Hindlimb muscle (tissue), 1 donor: ENCODE measurements at regions not wholly inside any gene's neighbourhood (a gene's known extent, or its start where the extent isn't known, plus 50 kb on each side); places are given as distances from the start of the nearest gene placed in this dataset.

Source experiments
- DNase-seq: peaks from one replicate; pipeline ENCODE4 v3.0.0-alpha.2; 2013

DNA sequence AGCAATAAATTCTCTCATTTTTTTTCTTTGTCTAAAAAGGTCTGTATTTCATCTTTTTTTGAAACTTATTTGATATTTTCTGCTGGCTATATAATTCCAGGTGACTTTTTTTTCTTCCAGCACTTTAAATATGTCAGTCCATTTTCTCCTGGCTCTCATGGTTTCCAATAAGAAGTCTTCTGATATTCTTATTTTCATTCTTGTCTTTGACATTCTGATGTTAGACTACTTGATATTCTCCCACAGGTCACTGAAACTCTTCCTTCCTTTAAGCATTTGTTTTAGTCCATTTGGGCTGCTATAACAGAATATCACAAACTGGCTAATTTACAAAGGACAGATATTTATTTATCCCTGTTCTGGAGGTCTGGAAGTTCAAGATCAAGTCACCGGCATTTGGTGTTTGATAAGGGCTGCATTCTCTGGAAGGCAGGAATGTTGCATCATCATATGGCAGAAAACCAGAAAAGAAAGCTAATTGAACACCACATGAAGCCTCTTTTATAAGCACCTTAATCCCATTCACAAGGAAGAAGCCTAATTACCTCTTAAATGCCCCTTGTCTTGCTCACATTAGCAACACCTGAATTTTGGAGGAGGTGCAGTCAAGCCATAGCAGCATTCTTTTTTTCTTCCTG, 242.1 kb upstream of the TNRC6C start:
- DNase-seq = no peak

DNA sequence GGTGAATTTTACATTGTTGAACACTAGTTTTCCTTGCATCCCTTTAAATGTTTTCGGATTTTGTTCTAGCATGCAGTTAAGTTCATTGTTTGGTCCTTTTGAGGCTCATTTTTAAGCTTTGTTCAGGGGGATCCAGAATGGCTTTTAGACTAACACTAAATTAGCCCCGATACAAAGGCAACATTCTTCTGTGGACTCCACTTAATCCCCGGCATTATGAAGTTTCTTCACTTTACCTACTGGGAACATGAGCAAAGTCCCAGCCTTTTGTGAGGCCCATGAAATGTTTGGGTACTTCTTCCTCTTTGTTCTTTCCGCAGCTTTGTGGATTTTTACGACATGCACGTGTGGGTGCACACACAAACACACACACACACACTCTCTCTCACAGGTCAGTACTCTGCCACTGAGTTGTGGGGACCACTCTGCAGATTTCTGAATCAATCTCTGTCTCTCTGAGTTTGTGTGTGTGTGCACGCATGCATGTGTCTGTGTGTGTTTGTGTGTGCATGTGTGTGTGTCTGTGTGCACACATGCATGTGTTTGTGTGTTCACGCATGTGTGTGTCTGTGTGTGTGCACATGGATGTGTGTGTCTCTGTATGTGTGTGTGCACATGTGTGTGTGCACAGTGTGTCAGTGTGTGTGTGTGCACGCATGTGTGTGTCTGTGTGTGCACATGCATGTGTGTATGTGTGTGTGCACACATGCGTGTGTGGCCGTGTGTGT, 240.4 kb upstream of the TNRC6C start:
- DNase-seq = no peak

DNA sequence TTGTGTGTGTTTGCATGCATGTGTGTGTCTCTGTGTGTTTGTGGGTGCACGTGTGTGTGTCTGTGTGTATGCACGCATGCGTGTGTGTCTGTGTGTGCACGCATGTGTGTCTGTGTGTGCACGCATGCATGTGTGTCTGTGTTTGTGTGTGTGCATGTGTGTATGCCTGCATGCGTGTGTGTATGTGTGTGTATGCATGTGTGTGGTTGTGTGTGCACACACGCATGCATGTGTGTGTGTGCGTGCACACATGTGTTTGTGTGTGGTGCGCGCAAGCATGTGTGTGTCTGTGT, 239.9 kb upstream of the TNRC6C start:
- no peak for DNase-seq

DNA sequence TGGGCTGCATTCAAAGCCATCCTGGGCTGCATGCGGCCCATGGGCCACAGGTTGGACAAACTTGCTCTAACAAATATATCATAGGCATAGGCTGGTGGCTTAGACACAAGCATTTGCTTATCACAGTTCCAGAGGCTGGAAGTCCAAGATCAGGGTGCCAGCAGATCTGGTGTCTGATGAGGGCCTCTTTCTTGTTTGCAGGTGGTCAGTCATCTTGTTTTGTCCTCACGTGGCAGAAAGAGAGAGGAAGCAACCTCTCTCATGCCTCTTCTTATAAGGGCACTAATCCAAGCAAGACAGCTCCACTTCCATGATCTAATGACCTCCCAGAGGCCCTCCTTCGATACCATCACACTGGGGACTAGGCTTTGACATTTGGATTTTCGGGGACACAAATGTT, 238.7 kb upstream of the TNRC6C start:
- no peak for DNase-seq

DNA sequence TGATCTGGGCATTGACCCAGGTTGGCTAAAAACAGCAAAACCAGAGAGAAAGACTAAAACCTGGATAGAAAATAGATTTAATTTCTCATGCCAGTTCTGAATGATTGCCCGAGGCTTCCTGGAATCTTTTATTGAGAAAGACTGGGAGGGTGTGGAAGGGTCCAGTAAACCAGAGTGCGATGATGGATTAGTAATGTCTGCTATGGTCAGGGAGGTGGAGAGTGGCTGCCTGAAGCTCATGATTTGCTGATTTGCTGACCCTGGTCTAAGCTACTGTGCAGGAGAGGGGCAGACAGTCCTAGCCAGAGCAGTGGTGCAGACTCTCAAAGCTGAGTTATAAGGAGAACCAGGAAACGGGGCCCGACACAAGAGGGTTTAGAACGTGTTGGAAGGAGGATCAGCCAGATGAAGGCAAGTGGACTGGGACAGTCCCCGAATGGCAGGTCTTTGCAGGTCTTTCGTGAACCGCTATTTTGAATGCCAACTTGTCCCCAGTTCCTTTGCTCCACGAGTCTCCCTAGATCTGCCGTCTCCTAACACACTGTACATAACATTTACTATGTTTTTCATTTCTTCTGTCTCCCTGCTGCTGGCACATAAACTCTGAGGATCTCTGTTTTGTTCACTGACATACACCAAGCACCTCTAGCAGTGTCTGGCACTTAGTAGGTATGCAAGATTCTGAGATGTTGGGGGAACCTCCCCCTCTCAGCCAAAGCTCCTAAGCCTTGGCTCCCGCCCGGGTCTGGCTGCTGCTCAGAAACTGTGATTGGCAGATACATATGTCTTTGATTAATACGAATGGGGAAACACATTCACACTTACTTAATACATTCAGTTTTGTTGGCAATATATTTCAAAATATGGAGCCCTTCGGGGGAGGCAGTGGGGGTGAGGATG, 237.3 kb upstream of the TNRC6C start:
- DNase-seq = no peak

DNA sequence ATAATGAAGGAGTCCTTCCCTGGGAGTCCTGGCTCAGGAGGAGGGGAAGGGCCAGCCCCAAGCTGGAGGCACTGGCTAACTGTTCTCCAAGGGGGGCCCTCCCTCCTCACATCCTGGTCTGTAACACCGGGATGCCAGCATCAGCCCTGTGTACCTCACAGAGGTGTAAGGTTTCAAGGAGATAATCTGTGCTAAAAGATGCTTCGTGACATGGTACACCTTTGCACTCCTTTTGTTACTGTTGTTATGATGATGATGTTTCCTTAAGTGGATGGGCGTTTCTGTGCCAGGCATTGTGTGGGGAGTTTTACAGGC, 236.7 kb upstream of the TNRC6C start:
- DNase-seq = no peak

DNA sequence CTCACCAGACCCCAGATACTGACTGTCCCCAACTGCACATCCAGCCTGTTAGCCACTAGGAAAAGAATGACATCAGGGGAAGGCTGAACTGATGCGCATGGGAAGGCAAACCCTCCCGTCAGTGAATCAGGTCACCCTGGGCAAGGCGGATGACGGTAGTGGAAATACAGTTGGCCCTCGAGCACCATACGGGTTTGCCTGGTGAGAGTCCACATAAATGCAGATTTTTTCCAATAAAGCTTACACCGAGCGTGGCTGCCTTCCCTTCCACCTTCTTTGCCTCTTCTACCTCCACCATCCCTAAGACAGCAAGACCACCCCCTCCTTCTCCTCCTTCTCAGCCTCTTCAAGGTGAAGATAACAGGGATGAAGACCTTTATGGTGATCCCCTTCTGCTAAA, 236.1 kb upstream of the TNRC6C start:
- no peak for DNase-seq

DNA sequence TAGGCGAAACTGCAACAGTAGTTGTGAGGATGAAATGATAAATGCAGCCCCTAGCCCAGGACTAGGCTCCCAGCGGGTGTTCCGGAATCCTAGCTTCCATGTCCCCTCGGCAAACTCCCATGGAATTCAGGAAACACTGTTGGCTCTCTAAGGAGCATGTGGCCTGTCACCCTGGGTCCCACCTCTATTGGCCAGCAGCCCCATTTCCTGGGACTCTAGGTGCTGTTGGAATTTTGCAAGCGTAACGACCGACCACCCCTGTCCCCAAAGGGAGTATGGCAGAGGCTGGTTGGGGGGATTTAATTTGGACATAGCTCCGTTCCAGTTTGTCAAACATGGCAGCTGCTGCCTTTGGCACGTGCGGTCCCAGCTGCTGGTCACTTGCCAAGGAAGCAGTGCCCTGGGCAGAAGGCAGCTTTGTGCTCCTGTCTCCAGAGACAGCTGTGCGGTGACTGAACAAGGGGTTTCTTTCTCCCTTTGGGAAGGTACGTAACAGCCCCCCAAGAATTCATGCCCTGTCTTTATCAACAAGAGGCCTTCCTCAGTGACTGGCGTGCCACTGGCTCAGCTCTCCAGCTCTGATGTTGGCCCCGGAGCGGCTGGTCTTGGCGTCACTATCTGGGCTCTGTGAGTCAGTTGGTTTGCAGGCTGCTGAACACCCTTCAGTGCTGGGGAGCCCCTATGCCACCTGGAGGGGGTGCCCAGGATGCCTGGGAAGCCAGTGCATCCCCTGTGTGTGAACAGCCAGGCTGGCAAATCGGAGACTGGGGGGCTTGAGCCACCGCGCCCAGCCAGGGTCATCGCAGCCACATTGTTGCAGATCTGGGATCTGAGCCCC, 235.2 kb upstream of the TNRC6C start:
- no peak for DNase-seq

DNA sequence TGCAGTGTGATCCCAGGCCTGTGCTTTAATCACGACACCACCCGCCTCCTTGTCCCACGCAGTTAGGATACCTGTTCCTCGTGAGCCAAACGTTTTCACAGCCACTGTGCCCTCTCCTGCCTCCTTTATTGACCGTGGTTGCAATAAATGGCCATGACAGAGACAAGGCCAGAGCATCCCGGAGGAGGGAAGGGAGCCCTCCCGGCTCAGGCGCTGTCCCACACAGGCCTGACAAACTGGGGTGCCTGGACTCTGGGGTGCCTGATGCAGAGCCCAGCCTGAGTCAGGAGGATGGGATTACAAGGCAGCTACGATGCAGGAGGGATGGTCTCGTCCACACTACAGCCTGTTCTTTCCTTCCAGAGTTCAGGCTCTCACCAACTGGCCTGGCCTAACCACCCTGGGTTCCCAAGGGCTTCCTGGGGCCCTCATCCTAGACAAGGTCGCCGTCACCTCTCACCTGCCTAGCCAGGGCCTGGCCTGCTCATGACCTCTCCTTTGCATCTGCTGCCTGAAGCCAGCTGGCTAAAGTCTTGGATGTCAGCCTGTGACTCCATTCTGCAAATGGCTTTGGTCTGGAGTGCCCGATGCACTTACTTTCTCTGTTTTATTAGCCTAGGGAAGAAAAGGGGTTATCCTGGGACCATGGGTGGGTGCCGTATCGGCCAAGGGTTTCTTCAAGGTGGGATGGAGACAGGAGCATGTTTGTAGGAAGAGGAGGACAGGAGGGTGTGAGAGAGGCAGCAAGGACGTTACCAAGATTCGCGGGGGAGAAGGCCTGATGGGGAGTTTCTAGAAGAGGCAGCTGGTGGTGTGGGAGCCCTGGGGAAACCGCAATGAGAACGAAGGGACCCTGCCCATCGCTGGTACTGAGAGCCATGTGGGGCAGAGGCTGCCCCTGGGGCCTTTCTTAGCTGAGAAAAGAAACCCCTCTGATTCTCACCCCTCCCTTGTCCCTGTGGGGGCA, 234.3 kb upstream of the TNRC6C start:
- DNase-seq = no peak

DNA sequence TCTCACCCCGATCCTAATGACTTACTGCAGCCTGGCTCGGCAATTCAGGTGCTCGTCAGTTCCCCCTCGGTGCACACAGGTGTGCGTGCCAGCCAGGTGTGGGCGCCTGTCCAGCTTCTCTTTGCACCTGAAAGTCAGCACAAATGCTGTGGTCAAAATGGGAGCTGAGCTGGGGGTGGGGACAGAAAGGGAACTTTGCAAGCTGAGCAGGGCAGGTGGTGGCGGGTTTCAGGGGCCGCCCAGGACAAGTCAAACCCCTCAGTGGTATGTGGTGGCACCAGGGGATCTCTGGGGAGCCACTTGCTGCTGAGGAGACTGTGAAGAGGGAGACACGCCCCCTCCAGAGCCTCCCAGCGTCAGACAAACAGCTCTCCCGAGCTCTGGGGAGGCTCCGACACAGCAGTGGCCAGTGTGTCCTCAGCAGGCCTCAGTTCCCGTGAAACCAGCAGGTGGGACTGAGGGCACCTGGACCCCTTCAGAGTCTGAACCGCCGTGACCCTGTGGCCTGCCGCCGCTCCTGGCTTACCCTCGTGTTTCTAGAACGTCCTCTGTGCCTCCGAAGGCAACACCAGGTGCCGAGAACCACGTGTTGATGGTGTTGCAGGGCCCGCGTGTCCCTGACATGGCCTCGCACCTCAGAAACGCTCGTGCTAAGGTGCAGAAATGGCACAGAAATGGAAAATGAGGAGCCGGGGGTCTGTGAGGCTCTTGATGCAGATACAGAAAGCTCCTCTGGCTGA, 233.5 kb upstream of the TNRC6C start:
- no peak for DNase-seq

DNA sequence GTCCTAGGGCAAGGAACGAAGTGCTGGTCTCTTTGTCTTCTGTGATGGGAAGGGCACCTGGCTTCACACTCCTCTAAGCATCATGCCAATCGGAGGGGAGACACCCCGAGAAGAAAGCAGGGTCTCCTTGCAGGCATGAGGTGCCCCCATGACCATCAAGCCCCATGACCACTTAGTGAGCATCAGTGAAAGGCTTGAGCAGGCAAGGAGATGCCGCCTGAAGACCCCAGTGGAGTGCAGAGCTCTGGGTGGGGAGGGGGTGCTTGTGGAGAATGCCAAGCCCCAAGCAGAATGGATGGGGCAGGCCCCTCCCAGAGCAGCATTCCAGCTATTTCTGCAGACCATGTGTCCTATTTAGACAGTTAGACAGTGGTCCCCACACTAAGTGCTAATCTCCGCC, 232.7 kb upstream of the TNRC6C start:
- DNase-seq = no peak

DNA sequence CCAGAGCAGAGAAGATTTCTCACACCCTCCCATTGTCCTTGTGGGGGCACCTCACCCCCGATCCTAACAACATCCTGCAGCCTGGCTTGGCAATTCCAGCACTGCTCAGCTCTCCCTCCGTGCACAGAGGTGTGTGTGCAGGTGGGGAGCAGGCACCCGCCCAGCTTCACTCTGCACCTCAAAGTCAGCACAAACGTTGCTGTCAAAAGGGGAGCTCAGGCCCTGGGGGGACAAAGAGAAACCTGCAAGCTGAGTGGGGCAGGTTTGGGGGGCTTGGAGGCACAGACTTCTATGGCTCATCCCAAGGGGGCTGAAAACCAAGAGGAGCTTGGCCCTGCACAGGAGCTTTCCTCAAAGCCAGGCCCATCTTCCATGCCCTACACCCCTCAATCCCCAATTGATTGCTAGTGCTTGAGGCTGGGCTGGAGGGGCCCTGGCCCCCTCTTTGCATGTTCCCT, 231.9 kb upstream of the TNRC6C start:
- no peak for DNase-seq

DNA sequence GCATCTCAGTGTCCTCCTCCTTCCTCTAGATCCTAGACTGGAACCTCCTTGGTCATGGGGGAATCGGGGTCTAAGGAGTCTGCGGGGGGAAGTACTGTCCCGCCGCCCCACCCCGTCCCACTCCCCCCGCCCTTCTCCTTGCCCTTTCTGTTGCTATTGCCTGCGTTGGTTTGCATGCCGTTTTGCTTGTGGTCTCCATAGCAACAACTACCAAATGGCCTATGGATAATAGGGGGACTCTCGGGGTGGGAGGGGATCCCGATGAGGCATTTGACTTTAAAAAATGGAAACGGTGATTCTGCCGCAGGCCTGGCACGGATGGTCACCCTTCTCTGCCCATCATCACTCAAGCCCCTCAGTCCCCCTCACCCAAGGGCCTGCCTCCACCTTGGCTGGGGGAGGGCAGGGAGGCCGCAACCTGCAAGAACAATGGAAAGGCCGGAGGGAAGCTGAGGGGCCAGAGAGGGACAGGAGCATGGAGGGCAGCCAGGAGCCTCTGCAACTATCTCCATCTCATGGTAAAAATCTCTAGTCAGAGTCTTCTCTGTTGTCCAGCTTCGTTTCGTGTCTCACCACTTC, 231.4 kb upstream of the TNRC6C start:
- no peak for DNase-seq

DNA sequence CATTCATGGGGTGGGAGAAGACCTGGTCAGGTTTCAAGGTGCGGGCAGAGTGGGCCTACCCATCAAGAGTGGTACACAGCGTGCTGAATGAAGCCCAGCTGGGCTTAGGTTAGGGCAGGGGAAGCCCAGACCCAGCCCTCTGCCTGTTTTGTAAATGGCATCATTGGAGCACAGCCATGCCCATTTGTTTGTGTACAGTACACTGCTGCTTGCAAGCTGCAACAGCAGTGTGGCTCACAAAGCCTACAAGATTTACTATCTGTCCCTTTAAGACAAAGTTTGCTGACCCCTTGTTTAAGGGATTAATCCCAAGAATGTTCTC, 230.1 kb upstream of the TNRC6C start:
- DNase-seq = no peak

DNA sequence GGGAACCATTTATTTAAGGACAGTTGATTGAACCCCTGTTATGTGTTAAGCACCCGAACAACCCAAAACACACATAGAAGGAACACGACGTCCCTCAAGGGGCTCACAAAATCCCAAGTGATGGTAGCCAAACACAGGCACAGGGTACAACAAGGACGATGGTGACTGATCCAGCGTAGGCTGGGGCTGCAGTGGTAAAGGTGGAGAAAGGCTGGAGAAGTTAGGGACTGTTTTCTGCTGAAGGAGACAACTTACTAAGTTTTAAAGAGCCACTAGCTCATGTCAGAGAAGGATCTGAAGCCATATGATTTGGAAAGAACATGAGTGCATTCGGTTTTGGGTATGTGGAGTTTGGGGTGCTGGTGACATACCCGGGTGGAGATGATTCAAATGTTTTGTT, 229.6 kb upstream of the TNRC6C start:
- DNase-seq = no peak

DNA sequence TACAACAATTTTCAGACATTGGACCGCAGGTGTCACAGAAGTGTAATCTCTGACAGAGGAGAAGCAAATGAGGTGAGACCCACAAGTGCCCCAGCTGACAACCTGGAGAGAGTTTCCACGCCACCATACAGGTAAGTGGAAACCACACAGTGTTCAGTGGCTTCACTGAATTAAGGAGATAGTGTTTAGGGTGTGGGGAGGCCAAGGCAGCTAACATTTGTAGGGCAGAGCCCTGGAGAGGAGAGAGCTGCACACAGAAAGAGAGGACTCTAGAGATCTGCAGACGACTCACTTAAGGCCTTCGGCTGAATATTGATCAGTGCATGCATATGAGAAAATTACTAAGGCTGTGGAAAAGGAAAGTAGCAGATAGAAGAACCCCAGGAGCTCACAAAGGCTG, 228.9 kb upstream of the TNRC6C start:
- DNase-seq = no peak

DNA sequence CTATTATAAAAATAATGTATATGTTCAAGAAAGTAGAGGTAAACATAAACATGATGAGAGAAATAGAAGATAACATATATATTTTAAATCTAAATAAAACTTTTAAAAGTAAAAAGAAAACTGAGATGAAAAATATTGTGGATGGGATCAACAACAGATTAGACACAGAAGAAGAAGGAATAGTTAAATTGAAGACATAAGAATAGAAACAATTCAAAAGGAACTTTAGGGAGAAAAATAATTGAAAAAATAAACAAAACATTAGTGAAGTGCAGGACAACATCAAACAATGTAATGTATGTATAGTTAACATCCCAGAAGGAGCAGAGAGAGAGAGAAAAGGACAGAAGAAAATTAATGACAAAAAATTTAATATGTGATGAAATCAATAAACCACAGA, 228.1 kb upstream of the TNRC6C start:
- no peak for DNase-seq

DNA sequence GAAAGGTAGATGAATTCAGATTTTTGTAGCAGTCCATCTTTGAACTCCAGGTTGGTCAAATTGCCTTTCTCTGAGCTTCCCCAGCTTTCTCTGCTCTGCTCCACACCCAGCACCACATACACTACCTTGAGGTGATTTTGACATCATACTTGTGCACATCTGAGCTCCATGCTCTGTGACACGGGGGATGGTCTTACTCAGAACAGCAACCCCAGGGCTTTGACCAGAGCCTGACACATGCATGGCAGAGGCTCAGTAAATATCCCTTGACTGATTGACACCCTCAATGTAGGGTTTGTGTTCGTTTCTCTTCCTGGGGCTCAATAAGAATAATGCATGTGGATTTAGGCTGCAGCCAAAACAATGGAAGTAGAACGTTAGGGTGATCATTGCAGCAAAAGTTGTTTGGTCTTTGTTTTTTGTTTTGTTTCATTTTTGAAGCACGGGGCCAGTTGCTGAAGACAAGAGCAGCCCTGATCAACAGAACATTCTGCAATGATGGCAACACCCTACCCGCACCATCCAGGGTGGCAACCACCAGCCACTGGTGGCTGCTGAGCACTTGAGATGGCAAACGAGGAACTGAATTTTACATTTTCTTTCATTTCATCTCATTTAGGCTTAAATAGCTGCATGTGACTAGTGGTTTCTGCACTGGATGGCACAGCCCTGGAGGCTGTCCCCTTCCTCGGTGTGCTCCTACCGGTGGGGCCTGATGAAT, 224.8 kb upstream of the TNRC6C start:
- no peak for DNase-seq

DNA sequence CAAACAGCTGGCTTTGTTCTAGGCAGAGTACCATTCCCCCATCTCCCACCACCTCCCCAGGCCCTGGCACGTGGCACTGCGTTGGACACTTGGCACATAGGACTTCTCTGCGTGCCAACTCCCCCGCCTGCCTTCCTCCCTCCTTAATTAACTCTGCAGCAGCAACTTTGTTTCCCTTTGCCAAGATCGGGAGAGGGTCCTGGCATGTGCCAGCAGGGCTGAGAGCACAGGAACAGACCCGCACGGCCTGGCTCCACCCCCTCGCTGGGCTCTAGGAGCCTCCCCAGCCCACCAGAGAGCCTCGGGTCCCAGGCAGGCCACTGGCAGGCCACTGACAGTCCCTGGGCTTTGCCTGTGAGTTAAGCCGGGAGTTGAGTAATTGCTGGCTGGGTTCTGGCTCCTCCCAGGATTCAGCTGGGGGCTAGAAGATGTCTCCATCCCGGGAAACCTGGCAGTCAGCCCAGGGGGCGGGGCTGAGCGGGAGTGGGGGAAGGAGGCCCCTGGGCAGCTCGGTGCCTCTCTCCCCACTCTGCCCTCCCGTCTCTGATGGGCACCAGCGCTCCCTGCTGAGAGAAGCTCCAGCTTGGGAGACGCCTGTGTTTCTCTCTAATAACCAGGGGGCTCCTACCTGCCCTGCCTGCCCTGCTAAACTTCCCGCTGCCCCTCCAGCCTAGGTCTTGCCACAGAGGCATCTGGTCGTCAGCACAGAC, 224.0 kb upstream of the TNRC6C start:
- peak; percentile 90 for DNase-seq
